ENCODE measurements at regions not wholly inside any gene's neighbourhood (a gene's known extent, or its start where the extent isn't known, plus 50 kb on each side); places are given as distances from the start of the nearest gene placed in this dataset.

DNA sequence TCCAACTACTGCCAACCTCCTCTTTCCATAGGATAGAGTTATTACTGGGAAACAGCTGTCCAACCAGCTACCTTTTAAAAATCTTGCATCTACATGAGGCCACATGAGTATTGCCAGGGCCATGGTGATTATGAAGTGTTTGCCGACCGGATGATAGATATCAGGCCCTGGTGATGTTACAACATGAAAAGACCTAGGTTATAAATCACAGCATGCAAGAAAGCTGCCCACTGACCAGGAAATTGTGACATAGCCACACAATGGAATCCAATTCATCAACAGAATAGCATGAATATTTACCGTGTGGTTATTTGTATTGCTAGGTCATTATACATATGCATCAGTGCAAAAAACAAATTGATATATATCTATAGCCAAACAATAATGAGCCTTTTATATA is 517.0 kb downstream of the INHBA start:
- no peak for TF ChIP-seq CTCF (conservative IDR thresholded peaks at IDR 0.05)
- no peak overlapping the region for H3K27ac ChIP-seq

DNA sequence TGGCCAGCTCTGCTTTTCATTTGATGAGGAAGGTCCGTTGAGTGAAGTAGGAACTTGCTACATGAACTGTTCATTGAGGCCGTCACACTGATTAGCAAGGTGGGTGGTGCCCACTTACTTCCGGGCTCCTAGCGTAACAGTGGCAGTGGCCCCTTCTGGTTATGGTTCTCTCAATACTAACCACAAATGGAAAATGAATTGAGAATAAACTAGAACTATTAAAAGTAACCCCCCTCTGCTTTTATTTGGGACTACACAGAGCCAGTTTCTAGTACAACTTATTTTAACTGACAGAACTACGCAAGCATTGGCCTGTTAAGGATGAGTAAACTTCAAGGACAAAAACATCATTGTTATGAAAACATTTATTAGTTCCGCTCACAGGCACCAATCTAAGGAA is 519.1 kb downstream of the INHBA start:
- TF ChIP-seq CTCF (conservative IDR thresholded peaks at IDR 0.05) = no peak
- no peak overlapping the region for H3K27ac ChIP-seq

GRCh38 chr7:41182782-41183181 is 520.1 kb downstream of the INHBA start:
- TF ChIP-seq CTCF (conservative IDR thresholded peaks at IDR 0.05) = no peak
- H3K27ac ChIP-seq = peak overlapping the region; percentile 32; the same call in 1 of the 2 replicates

DNA sequence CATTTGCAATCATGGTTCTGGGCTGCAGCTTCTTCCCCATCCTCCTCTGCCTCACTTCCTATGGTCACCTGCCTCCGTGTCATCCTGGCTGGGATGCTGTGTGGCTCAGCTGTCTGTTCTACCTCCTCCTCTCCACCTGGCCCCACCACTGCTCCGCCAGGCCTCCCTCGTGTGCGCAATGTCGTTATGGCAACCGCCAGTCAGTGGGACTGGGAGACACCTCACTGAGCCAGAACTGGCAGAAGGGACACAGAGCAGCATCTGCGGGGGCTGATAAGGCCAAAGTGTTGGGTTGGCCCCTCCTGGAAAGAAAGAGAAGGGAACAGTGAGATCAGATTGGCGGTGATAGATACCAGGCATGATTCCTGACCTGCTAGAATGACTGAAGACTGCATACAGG is 527.5 kb downstream of the INHBA start:
- no peak for TF ChIP-seq CTCF (conservative IDR thresholded peaks at IDR 0.05)
- H3K27ac ChIP-seq = no peak overlapping the region

GRCh38 chr7:41174521-41174920 is 528.4 kb downstream of the INHBA start:
- H3K27ac ChIP-seq = no peak overlapping the region
- no peak for TF ChIP-seq CTCF (conservative IDR thresholded peaks at IDR 0.05)

- H3K27ac ChIP-seq = no peak overlapping the region
- no peak for TF ChIP-seq CTCF (conservative IDR thresholded peaks at IDR 0.05)
Measured at GRCh38 chr7:41170466-41170865, 532.4 kb downstream of the INHBA start.

DNA sequence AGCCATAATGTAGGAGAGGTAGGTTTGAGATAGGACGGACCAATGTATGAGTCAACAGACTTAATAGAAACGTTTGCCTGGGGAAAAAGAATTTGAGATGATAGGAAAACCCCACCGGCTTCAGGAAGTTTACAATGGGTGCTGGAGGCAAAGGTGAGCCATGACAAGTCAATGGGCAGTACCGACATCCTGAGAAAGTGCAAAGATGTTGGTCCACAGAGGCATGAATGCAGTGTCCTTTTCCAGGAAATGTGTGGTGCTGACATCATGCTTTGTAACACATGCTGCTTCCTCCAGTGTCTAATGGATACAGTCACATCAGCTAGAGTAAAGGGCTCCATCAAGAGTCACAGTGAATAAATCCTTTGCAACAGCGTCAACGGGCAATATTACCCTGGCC is 533.6 kb downstream of the INHBA start:
- TF ChIP-seq CTCF (conservative IDR thresholded peaks at IDR 0.05) = no peak
- no peak overlapping the region for H3K27ac ChIP-seq

GRCh38 chr7:41167836-41168235 is 535.1 kb downstream of the INHBA start:
- no peak for TF ChIP-seq CTCF (conservative IDR thresholded peaks at IDR 0.05)
- H3K27ac ChIP-seq = no peak overlapping the region
